ENCODE measurements at regions not wholly inside any gene's neighbourhood (a gene's known extent, or its start where the extent isn't known, plus 50 kb on each side); places are given as distances from the start of the nearest gene placed in this dataset.
A peak's percentile ranks its signal among the peaks of the same experiment; 100 is the strongest.
"Not testable (repeated sequence)": the region's sequence is repeated elsewhere in the genome, so short reads cannot be mapped to it uniquely, and the experiment has no call there.

- no peak for DNase-seq
Measured at GRCh38 chr2:43019025-43019367, 207.4 kb downstream of the ZFP36L2 start.

- no peak for DNase-seq
Measured at GRCh38 chr2:43018179-43019024, 208.0 kb downstream of the ZFP36L2 start.

- no peak for DNase-seq
Measured at GRCh38 chr2:43013821-43014345, 212.5 kb downstream of the ZFP36L2 start.

- no peak for DNase-seq
Measured at GRCh38 chr2:43012966-43013365, 213.4 kb downstream of the ZFP36L2 start.

- DNase-seq, result no peak
Measured at GRCh38 chr2:43011158-43011491, 215.3 kb downstream of the ZFP36L2 start.

GRCh38 chr2:43010438-43011157, 215.8 kb downstream of the ZFP36L2 start:
- DNase-seq, result no peak

- no peak for DNase-seq
Measured at GRCh38 chr2:43009448-43009847, 217.0 kb downstream of the ZFP36L2 start.

- no peak for DNase-seq
Measured at GRCh38 chr2:43008388-43008787, 216.0 kb upstream of the HAAO start.

- no peak for DNase-seq
Measured at GRCh38 chr2:43007901-43008300, 215.5 kb upstream of the HAAO start.

GRCh38 chr2:43006834-43007543, 214.6 kb upstream of the HAAO start:
- no peak for DNase-seq

- DNase-seq, result no peak
Measured at GRCh38 chr2:43005975-43006833, 213.8 kb upstream of the HAAO start.

GRCh38 chr2:43005245-43005974, 213.0 kb upstream of the HAAO start:
- peak; percentile 60 for DNase-seq

GRCh38 chr2:43004879-43005244, 212.5 kb upstream of the HAAO start:
- DNase-seq, result no peak

- not testable (repeated sequence) for DNase-seq
Measured at GRCh38 chr2:43004126-43004865, 211.9 kb upstream of the HAAO start.

GRCh38 chr2:43003702-43004101, 211.3 kb upstream of the HAAO start:
- DNase-seq, result no peak

GRCh38 chr2:43001787-43002468, 209.5 kb upstream of the HAAO start:
- DNase-seq, result no peak

GRCh38 chr2:43001055-43001378, 208.6 kb upstream of the HAAO start:
- DNase-seq, result no peak

GRCh38 chr2:43000242-43001054, 208.1 kb upstream of the HAAO start:
- DNase-seq, result no peak

- no peak for DNase-seq
Measured at GRCh38 chr2:42999856-43000241, 207.5 kb upstream of the HAAO start.

Data from renal pelvis (tissue), 1 donor.